Activated naive CD4-positive, alpha-beta T cell treated with anti-CD3 and anti-CD28 coated beads, Interleukin-2, amount 50 U/mL, for 16 hours (primary cell): ENCODE measurements at regions not wholly inside any gene's neighbourhood (a gene's known extent, or its start where the extent isn't known, plus 50 kb on each side); places are given as distances from the start of the nearest gene placed in this dataset.
"Not testable (repeated sequence)": the region's sequence is repeated elsewhere in the genome, so short reads cannot be mapped to it uniquely, and the experiment has no call there.

Experiments used
- DNase-seq: peaks from one replicate; pipeline ENCODE4 v3.0.0-alpha.2; 2020

- no peak for DNase-seq
Observed at GRCh38 chr12:83889745-83890144, 1022.9 kb downstream of the SLC6A15 start.

- no peak for DNase-seq
Observed at GRCh38 chr12:83886479-83886878, 1026.1 kb downstream of the SLC6A15 start.

DNA sequence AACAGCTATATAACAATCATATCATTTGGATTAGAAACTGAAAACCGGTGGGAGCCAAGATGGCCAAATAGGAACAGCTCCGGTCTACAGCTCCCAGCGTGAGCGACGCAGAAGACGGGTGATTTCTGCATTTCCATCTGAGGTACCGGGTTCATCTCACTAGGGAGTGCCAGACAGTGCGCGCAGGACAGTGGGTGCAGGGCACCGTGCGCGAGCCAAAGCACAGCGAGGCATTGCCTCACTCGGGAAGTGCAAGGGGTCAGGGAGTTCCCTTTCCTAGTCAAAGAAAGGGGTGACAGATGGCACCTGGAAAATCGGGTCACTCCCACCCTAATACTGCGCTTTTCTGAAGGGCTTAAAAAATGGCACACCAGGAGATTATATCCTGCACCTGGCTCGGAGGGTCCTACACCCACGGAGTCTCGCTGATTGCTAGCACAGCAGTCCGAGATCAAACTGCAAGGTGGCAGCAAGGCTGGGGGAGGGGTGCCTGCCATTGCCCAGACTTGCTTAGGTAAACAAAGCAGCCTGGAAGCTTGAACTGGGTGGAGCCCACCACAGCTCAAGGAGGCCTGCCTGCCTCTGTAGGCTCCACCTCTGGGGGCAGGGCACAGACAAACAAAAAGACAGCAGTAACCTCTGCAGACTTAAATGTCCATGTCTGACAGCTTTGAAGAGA is 1041.5 kb downstream of the SLC6A15 start:
- DNase-seq, result not testable (repeated sequence)

DNA sequence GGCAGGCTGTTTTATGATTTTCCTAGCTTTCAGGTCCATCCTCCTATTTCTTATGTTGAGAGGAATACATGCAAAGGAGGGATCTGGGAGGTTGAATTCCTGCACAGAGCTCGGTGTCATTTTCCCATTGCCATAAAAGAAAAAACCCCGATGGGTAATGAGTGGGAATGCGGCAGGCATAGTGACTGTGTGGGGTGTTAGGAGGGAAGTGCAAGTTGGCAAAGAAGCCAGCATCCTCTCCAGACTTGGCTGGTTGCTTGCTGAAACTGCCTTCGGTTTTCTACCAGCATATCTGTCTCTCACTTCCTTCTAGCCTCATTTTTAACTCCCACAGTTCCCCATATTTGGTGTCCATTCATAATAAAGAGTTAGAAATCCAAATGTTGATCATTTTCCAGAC is 1046.1 kb downstream of the SLC6A15 start:
- no peak for DNase-seq

DNA sequence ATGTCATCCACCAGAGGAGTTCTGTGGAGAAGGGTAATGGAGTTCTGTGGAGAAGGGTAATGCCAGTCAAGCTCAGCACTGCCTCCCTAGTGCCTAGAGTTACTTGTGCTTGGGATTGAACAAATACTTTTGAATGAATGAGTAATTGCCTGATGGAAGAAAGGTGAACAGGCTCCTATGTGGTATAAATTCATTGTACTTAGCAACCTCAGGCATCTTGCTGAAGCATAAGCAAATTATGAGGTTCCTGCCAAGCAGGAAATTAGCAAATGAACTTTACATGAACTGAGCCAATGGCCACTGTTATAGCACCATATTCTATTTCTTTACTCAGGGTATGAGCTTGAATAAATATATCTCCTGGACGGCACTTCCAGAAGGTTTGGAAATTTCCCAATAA is 1047.2 kb downstream of the SLC6A15 start:
- DNase-seq, result no peak

- no peak for DNase-seq
Observed at GRCh38 chr12:83864054-83864453, 1048.5 kb downstream of the SLC6A15 start.

DNA sequence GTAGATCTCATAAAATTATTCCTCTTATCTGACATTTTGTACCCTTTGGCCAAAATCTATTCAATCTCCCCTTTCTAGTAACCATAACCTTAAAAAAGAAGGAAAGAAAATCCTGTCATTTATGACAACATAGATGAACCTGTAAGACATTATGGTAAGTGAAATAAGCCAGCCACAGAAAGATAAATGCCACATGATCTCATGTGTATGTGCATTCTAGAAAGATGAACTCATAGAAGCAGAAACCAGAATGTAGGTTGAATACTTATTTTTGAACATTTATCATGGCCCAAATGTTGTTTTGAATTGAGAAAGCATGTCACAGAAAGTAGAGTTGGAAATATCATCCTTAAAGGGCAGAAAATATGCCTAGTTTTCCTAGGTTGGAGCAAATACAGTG is 1053.6 kb downstream of the SLC6A15 start:
- DNase-seq, result no peak

DNA sequence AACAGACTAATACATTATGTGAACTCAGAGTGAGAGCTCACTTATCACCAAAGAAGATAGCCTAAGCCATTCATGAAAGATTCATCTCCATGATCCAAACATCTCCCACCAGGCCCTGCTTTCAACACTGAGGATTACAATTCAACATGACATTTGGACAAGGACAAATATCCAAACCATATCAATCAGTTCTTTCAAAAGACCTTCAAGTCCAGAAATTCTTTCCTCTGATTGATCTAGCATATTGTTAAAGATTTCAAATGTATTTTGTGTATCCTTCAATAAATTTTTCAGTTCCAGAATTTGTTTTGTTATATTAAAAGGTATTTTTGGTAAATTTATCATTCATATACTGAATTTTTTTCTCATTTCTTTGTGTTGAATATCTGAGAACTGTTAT is 1055.8 kb downstream of the SLC6A15 start:
- no peak for DNase-seq

DNA sequence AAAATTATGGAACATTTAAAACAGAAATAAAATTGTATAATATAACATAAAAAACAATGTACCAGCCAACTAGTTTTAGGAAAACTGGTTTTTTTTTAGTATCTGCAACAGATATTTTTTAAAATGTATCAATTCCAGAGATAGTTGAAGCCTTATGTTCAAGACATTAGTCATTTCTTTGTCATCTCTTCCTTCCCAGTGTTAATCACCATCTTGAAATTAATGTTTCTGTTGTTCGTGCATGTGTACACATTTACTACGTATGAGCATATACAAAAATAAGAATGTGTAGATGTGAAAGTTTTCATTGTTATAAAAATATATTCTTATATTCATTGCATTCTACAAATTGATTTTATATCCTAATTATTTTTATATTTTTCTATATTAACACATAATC is 1062.1 kb downstream of the SLC6A15 start:
- DNase-seq, result no peak

DNA sequence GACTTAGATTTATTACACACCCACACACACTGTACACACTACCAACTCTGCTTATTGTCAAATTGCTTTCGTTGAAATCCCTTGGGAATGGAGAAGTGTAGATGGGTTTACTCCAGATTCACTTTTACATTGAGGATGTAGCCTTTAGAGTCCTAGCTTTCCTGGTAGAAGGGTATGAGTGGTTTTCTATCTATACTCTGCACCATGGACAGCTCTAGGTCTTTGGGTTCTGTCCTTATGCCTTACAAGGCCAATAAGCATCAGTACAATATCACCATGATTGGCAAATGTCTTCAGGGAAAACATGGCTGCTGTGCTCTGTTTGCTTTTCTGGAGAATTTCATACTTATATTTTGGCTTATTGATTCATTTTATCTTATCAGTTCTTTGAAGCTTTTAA is 1063.9 kb downstream of the SLC6A15 start:
- DNase-seq, result no peak

DNA sequence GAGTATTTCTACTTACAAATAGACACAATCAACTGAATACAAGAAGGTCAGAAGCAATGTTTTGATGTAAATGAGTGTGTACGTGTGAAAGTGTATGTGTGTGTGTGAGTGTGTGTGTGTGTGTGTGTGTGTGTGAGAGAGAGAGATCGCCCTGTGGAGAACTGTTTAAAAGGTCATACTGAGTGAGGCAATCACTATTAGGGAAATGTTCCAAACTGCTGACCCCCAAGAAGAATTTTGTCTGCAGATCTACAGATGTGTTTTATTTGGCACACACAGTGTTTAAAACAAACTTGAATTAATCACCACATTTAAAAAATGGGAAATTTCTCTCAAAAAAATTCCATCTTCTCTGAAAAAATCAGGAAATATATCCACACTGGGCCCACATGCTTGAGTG is 1069.1 kb downstream of the SLC6A15 start:
- DNase-seq, result no peak

GRCh38 chr12:83841620-83842019 is 1071.0 kb downstream of the SLC6A15 start:
- DNase-seq, result no peak

- DNase-seq, result no peak
Observed at GRCh38 chr12:83827860-83828259, 1084.7 kb downstream of the SLC6A15 start.

DNA sequence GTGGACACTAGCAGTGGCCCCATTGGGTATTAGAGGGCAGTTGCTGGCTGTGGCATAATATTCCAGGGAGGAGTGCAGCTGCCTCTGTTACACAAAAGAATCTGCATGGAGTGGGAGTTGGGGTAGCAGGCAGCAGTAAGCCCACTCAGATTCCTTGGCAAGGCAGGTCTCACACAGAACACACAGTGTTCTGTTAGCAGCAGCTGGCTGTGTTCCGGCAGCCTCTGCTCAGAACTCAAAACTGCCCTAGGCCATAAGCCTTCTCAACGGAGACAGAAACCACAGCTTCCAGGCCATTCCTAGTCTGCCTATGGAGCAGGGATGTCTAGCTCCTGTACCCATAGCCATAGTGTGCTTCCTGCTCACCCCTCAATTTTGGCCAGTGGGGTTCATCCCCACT is 1085.4 kb downstream of the SLC6A15 start:
- DNase-seq, result no peak

DNA sequence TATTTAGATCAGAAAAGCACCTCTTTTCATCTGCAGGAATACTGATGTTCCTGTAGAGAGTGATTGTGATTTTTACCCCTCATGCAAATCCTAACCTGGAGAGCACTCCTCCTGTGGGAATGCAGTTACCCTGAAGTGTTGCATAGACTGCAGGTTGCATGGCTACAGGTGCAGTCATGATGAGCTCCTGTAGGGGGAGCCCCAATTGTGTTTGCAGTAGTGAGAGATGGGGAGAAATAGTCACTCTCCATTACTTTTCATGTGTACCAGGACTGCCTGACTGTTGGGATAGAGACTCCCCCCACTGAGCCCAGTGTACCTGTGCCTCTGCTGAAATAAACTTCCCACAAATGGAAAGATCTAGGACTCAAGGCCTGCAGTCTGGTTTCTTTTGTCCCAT is 1086.5 kb downstream of the SLC6A15 start:
- DNase-seq, result no peak

- DNase-seq, result peak; percentile 14
Observed at GRCh38 chr12:83823386-83824045, 1089.1 kb downstream of the SLC6A15 start.

DNA sequence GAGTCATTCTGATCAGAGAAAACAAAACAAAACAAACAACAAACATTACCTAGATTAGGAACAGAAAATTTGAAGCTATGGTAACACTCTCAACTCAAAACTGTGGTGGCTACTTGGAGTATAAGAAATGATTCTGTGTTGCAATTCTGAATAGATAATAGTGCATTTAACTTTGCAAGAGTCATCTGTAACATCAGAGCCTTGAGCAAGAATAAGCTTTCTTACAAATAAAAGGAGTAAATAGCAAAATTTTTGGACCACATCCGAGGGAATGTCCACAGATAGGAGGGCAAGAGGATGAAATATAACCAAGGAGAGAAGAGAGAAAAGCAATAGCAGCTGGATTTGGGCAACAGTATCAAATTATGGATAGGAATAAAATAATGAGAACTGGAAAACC is 1090.6 kb downstream of the SLC6A15 start:
- DNase-seq, result no peak

GRCh38 chr12:83818881-83819280 is 1093.7 kb downstream of the SLC6A15 start:
- DNase-seq, result no peak

GRCh38 chr12:83817730-83818129 is 1094.9 kb downstream of the SLC6A15 start:
- no peak for DNase-seq

GRCh38 chr12:83808591-83808990 is 1104.0 kb downstream of the SLC6A15 start:
- no peak for DNase-seq

DNA sequence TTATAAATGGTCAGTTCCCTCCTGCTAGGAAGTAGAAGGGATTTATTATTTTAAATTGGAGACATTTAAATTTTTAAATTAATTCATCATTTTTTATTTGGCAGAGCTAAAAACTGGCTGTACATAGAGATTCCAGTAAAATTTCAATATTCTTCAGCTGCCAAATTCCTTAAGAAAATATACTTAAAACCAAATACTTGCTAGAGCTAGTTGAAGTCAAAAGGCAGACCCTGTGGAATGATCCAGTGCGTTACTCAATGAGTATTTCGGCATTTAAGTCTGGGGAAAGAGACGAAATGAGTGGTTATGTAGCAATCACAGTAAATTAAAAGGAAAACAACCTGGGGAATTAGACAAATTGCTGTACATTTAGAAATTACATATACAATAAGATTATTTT is 1104.7 kb downstream of the SLC6A15 start:
- DNase-seq, result no peak

DNA sequence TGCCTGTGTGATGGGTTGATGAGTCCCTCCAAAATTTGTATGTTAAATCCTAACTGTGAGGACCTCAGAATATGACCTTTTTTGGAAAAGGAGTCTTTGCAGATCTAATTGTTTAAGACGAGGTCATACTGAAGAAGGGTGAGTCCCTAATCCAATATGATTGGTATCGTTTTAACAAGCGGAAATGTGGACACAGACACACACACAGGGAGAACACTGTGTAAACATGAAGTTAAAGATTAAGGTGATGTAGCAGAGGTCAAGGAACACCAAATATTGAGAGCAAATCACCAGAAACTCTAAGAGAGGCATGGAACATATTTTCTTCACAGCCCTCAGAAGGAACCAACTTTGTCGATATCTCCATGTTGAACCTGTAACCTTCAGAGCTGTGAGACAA is 1106.7 kb downstream of the SLC6A15 start:
- DNase-seq, result no peak

GRCh38 chr12:83805156-83805772 is 1107.3 kb downstream of the SLC6A15 start:
- DNase-seq, result no peak

DNA sequence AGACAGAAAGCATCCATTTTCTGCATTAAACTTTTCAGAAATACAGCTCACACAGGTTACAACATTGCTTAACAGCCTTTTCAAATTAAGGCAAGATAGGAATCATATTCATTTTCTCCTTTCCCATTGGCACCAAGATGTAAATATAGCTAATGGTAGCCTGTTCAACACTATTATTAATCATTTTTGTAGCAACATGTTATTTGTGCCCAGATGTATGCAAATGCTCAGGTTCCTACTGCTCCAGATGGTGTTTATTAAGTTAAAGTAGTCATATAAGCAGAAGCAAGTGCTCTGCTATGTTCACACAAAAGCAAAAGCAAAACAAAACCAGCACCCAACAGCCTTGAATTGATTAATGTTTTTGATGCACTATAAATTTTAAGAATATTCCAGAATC is 1110.6 kb downstream of the SLC6A15 start:
- DNase-seq, result no peak

- no peak for DNase-seq
Observed at GRCh38 chr12:83800022-83800421, 1112.6 kb downstream of the SLC6A15 start.
